HG03565 (cell line): ENCODE measurements at regions not wholly inside any gene's neighbourhood (a gene's known extent, or its start where the extent isn't known, plus 50 kb on each side); places are given as distances from the start of the nearest gene placed in this dataset.
"Not testable (repeated sequence)": the region's sequence is repeated elsewhere in the genome, so short reads cannot be mapped to it uniquely, and the experiment has no call there.

Source experiments
- ATAC-seq: cut with Tn5 transposase; IDR thresholded peaks from one replicate; pipeline ENCODE4 v1.9.1; 2021; ENCODE audit warnings: mild to moderate bottlenecking, moderate library complexity; ENCODE audit not compliant: unreplicated experiment

GRCh38 chr18:78422336-78422735, 557.3 kb upstream of the SALL3 start:
- ATAC-seq = no peak

GRCh38 chr18:78423811-78424210, 555.8 kb upstream of the SALL3 start:
- no peak for ATAC-seq

- no peak for ATAC-seq
Observed at GRCh38 chr18:78424403-78425018, 555.1 kb upstream of the SALL3 start.

- ATAC-seq = no peak
Observed at GRCh38 chr18:78425019-78425412, 554.6 kb upstream of the SALL3 start.

- ATAC-seq = no peak
Observed at GRCh38 chr18:78427081-78427480, 552.5 kb upstream of the SALL3 start.

- ATAC-seq = no peak
Observed at GRCh38 chr18:78429127-78430108, 550.2 kb upstream of the SALL3 start.

- no peak for ATAC-seq
Observed at GRCh38 chr18:78430131-78430758, 549.4 kb upstream of the SALL3 start.

GRCh38 chr18:78431606-78432005, 548.0 kb upstream of the SALL3 start:
- ATAC-seq = no peak

GRCh38 chr18:78433562-78433961, 546.1 kb upstream of the SALL3 start:
- ATAC-seq = no peak

- ATAC-seq = no peak
Observed at GRCh38 chr18:78436110-78436509, 543.5 kb upstream of the SALL3 start.

GRCh38 chr18:78438235-78438634, 541.4 kb upstream of the SALL3 start:
- not testable (repeated sequence) for ATAC-seq

- no peak for ATAC-seq
Observed at GRCh38 chr18:78445880-78446279, 533.7 kb upstream of the SALL3 start.

- no peak for ATAC-seq
Observed at GRCh38 chr18:78447211-78447610, 532.4 kb upstream of the SALL3 start.

GRCh38 chr18:78448106-78448505, 531.5 kb upstream of the SALL3 start:
- ATAC-seq = no peak

GRCh38 chr18:78448591-78448990, 531.0 kb upstream of the SALL3 start:
- no peak for ATAC-seq

- no peak for ATAC-seq
Observed at GRCh38 chr18:78454221-78454620, 525.4 kb upstream of the SALL3 start.

GRCh38 chr18:78455386-78455785, 524.2 kb upstream of the SALL3 start:
- no peak for ATAC-seq

- ATAC-seq = no peak
Observed at GRCh38 chr18:78457011-78457410, 522.6 kb upstream of the SALL3 start.

GRCh38 chr18:78457731-78458130, 521.9 kb upstream of the SALL3 start:
- no peak for ATAC-seq

- no peak for ATAC-seq
Observed at GRCh38 chr18:78458356-78458755, 521.3 kb upstream of the SALL3 start.

- no peak for ATAC-seq
Observed at GRCh38 chr18:78459668-78460067, 520.0 kb upstream of the SALL3 start.

- no peak for ATAC-seq
Observed at GRCh38 chr18:78460558-78460957, 519.1 kb upstream of the SALL3 start.
